Stomach (tissue), 4 donors: ENCODE measurements at regions not wholly inside any gene's neighbourhood (a gene's known extent, or its start where the extent isn't known, plus 50 kb on each side); places are given as distances from the start of the nearest gene placed in this dataset.

Experiments used
- EP300 ChIP-seq: sonication (generic); formaldehyde crosslinking; IDR thresholded peaks from one replicate; pipeline ENCODE4 v1.6.1; 2017; ENCODE audit warnings: antibody characterized with exemption
- POLR2A ChIP-seq, 4 donors: fragments of 450-650 bp; IDR thresholded peaks; one replicate each; pipeline ENCODE4 v1.6.1; 2016; ENCODE audit warnings: antibody characterized with exemption in 4 of 4, control low read depth in 2 of 4, mild to moderate bottlenecking in 1 of 4, moderate library complexity in 1 of 4
- TF ChIP-seq, protein P1 (sequence below), 7 experiments: fragments of 450-650 bp in 4 of 7; fragments of 200-600 bp in 3 of 7; sonication (generic) in 3 of 7; IDR thresholded peaks; one replicate each; pipeline ENCODE4 v1.5.1; 2016 to 2019; ENCODE audit warnings: antibody characterized with exemption in 7 of 7, control low read depth in 2 of 7, mild to moderate bottlenecking in 1 of 7

- TF ChIP-seq, protein P1, sequence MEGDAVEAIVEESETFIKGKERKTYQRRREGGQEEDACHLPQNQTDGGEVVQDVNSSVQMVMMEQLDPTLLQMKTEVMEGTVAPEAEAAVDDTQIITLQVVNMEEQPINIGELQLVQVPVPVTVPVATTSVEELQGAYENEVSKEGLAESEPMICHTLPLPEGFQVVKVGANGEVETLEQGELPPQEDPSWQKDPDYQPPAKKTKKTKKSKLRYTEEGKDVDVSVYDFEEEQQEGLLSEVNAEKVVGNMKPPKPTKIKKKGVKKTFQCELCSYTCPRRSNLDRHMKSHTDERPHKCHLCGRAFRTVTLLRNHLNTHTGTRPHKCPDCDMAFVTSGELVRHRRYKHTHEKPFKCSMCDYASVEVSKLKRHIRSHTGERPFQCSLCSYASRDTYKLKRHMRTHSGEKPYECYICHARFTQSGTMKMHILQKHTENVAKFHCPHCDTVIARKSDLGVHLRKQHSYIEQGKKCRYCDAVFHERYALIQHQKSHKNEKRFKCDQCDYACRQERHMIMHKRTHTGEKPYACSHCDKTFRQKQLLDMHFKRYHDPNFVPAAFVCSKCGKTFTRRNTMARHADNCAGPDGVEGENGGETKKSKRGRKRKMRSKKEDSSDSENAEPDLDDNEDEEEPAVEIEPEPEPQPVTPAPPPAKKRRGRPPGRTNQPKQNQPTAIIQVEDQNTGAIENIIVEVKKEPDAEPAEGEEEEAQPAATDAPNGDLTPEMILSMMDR (IDR thresholded peaks at IDR 0.05), result no peak
- TF ChIP-seq POLR2A (IDR thresholded peaks at IDR 0.05) (no peak), EP300 (no peak)
Observed at GRCh38 chr11:87743007-87743406, 432.2 kb downstream of the RAB38 start.
